SK-N-MC (cell line): ENCODE measurements at regions not wholly inside any gene's neighbourhood (a gene's known extent, or its start where the extent isn't known, plus 50 kb on each side); places are given as distances from the start of the nearest gene placed in this dataset.

Source experiments
- EZH2 ChIP-seq: fragments of 200-600 bp; sonication (generic); IDR thresholded peaks from one replicate; pipeline ENCODE4 v1.6.1; 2017; ENCODE audit warnings: antibody characterized with exemption
- POLR2AphosphoS5 ChIP-seq: IDR thresholded peaks from 2 replicates; pipeline ENCODE4 v1.6.1; 2012; ENCODE audit warnings: mild to moderate bottlenecking, low read depth, low read length, borderline replicate concordance

- TF ChIP-seq POLR2AphosphoS5 (no peak), EZH2 (no peak)
Measured at GRCh38 chr3:189570916-189571315, 60.3 kb upstream of the TP63 start.
